CD4-positive, alpha-beta T cell treated with Interleukin-10 for 1 hour (primary cell): ENCODE measurements at regions not wholly inside any gene's neighbourhood (a gene's known extent, or its start where the extent isn't known, plus 50 kb on each side); places are given as distances from the start of the nearest gene placed in this dataset.
"Not testable (repeated sequence)": the region's sequence is repeated elsewhere in the genome, so short reads cannot be mapped to it uniquely, and the experiment has no call there.

ENCODE experiments used
- DNase-seq: peaks from one replicate; pipeline ENCODE4 v3.0.0-alpha.2; 2020

- no peak for DNase-seq
These were observed 97.3 kb upstream of the CPM start for GRCh38 chr12:69030321-69030720.

- no peak for DNase-seq
These were observed 103.6 kb upstream of the CPM start for GRCh38 chr12:69036533-69036932.

- no peak for DNase-seq
These were observed 104.0 kb upstream of the CPM start for GRCh38 chr12:69036999-69037398.

DNA sequence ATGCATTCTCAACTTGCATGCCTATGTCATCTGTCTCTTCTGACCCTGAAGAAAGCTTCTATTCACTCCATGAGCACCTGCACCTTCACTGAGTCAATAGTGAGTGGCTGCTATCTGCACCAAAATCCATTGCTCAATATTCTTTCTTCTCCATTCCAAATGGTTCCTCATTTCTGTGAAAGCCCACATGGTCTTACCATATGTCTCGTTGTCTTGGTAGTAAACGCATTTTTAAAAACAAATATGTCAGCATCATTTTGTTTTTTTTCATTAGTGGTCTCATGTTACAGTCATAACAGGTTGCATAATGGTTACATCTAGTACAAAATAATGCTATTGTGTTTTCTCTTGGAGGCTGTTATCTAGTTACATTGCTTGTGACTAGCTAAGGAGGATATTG is 106.9 kb upstream of the CPM start:
- DNase-seq: peak; percentile 4

DNA sequence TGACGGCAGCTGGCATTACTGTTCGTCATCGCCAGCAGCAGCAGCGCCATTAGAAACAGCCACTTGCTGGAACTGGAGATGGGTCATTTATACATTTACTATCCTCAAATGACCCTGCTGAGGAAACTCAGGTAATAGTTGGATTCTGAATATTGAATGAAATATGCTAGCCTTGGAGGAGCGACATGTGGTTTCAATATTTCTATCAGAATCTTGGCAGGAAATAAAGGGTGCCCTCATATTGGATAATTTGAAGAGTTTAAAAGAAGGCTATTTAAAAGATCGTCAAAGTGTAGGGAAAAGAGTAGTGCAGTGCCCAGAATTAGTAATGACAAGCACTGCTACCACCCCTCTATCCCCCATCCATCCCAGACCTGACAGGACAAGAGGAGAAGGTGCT is 109.6 kb upstream of the CPM start:
- DNase-seq: no peak

- no peak for DNase-seq
These were observed 110.0 kb upstream of the CPM start for GRCh38 chr12:69042970-69043369.

GRCh38 chr12:69044887-69045286 is 111.9 kb upstream of the CPM start:
- no peak for DNase-seq

DNA sequence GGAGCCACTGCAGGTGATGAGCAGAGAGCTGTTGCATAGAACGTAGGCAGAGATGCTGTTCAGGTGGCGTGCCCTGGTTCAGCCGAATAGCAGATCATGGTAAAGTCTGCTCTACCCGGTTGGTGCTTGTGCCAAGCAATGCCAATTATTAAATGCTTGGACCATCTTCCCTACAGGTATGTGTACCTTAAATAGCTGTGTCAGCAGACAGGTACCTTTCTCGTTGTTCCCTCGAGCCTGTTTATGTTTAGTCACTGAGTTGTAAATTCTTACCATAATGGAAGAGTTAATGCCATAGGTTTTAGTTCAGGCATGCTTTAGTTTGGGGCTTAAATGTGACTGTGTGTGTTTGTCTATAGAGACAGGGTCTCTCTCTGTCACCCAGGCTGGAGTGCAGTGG is 112.5 kb upstream of the CPM start:
- no peak for DNase-seq

DNA sequence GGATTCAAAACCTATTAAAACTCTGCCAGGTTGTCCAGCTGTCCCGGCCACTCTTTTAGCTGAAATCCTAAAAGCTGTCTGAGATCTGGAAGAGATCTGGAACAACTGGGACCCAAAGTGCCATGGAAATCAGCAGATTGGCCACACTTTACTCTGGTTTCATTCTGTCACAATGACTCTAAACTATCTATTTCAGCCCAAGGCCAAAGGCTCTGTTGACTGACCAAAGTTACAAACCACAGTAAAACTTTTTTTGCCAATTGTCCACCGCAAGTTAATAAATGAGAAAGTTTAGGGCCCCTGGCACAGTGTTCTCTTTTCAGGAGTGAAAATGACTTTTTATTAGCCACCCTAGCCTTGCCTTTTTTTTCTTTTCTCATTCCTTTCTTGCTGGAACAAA is 113.4 kb upstream of the CPM start:
- no peak for DNase-seq

DNA sequence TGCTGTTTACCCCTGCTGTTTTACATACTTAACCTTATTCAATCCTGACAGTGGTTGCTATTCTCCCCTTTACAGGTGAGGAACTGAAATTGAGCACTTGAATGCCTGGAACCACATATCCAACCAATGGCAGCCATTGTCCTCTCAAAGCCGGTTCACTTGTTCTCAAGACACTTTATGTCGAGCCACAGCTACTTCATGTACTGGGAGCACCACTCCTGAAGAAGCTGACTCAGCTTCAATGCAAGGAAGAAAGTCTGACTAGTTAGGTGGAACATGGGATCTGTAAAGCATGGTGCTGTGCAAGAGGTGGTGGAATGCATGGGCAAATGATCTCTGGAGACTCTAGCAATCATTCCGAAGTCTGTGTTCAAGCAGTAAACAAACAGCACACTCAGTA is 113.9 kb upstream of the CPM start:
- DNase-seq: no peak

GRCh38 chr12:69047990-69048389 is 115.0 kb upstream of the CPM start:
- no peak for DNase-seq

- DNase-seq: not testable (repeated sequence)
These were observed 116.9 kb upstream of the CPM start for GRCh38 chr12:69049855-69050254.

DNA sequence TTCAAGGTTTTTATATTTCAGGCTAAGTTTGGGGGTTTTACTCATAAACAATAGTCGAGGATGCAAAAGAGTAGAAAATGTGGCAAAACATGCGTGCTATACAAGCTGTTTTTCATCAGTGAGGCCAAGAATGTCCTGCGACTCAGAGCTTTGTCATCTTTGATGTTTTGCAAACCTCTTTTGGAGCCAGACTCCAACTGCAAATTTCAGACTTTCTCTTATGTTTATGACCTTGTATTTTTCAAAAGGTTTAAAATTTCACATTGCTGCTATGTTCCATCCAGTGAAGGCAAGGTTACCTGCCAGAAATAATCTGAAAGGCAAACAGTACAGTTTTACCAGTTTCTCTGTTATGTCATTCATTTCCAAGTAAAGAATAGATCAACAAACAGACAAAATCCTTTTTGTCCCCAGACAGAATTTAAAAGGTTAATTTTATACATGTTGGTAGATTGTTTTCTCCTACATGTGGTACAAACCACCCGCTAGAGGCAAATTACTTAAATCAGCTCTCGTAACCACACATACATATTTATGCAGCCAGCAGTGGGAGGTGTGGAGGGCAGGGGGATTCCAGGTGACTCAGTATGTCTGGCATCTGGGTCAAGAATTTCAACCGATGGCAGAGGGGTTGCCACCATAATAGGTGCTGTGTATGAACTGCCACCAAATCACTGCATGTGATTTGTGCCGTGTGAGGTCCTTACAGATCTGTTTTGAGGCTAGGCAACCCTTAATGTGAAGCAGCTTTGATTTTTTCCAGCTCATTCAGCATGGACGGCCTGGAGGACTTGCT is 119.8 kb upstream of the CPM start:
- DNase-seq: no peak

DNA sequence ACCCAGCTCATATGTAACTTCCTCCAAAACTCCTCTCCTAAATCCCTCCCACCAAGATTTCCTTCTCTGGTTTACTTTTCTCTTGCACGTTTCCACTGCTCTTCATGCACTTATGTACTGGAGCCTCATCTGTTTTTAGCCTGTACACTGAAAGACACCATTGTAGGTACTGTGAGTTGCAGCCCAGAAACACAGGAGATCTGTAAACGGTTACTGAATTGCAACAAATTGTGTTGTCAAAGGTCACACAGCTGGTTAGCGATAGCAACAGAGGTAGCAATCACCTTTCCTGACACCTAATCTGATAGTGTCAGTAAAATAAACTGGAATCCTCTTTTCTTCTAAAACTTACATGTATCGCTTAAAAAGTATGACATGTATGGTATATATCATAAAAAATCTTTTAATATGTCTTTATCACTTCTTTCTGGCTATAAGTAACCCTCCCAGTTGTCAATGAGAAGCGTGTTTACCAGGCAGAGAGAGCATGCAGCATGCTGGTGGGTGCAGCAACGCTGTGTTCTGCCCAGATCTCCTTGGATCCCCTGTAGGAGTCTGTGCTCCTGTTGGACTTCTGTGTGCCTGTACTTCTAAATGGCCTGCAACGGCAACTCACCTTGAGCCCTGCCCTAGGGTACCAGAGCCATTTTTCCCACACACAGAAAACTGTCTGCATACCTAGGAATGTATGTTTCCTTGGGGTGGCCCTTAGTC is 121.5 kb upstream of the CPM start:
- no peak for DNase-seq

GRCh38 chr12:69055280-69055679 is 122.3 kb upstream of the CPM start:
- DNase-seq: no peak

GRCh38 chr12:69055706-69056105 is 122.7 kb upstream of the CPM start:
- no peak for DNase-seq

GRCh38 chr12:69056743-69057515 is 124.0 kb upstream of the CPM start:
- no peak for DNase-seq

- DNase-seq: no peak
These were observed 124.8 kb upstream of the CPM start for GRCh38 chr12:69057742-69058141.

GRCh38 chr12:69059465-69060457 is 126.8 kb upstream of the CPM start:
- DNase-seq: no peak

DNA sequence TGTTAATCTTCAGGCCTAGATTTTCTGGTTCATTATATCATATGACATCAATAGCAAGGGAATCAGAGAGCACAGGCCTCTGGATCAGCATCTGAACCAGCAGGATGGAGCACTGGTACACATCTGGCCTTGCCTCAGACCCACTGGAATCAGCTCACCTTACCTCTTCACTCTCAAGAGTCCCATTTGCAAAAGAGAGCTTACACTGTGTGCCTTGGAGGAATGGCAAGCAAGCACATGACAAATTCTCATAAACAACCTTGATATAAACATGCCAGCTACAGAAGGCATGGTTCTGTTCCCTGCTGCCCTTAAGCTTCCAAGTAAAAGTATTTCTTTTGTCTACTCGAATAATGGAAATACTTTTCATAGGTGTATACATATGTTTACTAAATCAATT is 128.6 kb upstream of the CPM start:
- DNase-seq: no peak

DNA sequence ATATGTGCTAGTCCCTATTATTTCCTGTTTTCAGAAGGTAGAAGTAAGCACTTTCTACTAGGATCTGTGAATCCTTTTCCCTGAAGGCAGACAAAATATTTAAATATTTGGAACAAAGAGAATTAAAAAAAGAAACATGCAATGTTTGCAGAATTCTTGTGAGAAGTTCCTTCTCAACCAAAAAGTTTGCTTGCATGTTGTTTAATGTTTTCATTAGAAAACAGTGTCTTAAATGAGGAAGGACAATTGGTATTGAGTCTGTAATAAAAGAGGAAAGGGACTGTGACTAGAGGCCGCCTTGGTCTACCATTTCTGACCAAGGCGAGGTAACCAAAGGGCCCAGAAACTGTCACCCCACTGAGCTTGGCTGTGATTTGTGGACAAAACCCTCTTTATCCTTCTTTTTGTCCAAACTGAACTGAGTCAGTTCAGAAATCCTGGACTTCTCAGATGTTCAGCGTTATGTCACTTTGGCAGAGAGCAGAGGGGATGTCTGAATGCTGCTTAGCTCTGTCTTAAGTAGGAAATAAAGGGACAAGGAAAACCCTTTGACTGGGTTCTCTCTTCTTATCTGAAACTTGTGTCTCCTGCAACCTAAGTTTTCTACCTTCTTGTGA is 129.8 kb upstream of the CPM start:
- no peak for DNase-seq
